SW 1271 (cell line): ENCODE measurements at regions not wholly inside any gene's neighbourhood (a gene's known extent, or its start where the extent isn't known, plus 50 kb on each side); places are given as distances from the start of the nearest gene placed in this dataset.
"Not testable (repeated sequence)": the region's sequence is repeated elsewhere in the genome, so short reads cannot be mapped to it uniquely, and the experiment has no call there.

ENCODE experiments used
- DNase-seq, 2 experiments: peaks; one replicate each; lab custom pipeline; 2025; lab: John Stamatoyannopoulos, UW

DNA sequence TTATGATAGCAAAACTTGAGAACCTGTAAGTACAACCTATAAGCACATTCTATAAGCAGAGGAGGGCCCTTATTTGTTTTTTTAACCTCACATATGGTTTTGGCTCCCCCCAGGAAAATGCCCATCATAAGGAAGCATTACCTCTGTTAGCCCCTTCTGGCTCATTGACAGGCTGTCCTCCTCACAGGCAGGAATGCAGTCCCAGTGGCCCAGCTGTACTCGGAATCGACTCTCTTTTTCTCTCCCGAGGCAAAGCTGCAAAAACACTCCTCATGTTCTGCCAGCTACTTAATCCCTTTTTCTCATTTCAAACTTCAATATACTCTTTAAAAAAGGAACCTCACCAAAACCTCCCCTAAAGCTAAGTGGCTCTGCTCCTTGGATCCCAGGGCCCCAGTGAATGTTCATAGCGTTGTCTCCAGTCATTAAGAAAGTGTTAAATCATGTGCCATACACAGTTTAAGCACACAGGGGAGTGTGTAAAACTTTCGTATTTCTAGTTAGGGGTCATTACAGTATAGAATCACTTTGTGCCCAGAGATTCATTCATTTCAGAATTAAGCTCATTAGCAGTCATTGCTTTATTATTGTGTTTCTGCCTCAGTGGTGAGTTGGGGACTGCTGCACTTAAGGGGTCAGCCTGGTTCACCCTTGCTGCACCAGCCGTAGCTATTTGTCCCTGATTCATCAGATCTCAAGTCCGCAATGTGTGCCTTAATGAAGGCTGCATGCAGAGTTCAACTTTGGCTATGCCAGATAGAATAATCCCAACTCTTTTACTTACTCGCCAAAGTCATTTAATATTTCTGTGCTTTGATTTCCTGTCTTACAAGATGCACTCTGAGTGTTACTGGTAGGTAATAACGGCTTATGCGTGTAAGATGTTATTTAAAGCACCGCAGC, 57.6 kb downstream of the JRKL start:
- DNase-seq, result no peak

DNA sequence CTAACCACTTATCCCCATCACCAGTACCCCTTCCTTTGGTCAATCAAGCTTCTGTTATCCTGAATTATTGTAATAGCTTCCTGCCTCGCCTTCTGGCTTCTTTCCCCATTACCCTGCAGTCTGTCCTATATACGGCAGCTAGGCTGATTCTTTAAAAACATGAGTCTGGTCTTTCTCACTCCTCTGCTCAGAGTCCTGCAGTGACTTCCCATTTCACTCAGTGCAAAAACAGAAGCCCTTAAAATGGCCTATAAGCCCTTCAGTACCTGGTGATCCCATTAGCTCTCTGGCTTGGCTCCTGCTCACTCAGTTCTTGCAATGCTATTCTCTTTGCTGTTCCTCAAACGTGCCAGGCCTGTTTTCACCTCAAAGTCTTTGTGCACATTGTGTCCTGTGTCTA, 58.4 kb downstream of the JRKL start:
- no peak for DNase-seq

DNA sequence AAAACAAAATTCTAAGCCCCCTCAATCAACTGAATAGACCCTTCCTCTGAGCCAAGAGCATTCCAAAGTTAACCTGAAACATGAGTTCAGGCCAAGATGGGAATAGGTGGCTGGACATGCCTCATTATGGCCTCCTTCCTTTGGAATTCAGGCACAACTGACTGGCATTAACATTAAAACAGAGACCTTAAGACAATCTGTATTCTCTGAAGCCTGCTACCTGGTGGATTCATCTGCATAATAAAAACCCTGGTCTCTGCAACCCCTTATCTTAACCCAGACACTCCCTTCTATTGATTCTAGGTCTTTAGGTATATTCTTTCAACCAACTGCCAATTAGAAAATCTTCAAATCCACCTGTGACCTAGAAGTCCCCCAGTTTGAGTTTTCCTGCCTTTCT, 66.3 kb downstream of the JRKL start:
- no peak for DNase-seq

DNA sequence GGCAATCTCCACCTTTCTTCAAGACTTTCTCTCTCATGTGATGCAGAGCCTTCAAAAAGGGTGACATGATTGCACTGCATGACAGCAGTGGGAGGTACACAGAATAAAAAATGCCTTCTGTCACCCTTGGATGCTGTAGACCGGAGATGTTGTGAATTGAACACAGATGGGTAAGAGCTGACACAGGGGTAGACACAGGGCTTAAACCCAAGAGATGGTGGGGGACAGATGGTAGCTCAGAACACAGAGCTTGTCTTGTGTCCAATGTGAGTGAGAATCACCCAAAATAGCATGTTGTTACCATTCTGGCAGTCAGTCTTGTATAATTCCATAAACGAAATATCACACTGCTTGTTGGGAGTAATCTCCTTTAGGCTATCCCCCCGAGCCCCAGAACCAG, 69.9 kb downstream of the JRKL start:
- no peak for DNase-seq

DNA sequence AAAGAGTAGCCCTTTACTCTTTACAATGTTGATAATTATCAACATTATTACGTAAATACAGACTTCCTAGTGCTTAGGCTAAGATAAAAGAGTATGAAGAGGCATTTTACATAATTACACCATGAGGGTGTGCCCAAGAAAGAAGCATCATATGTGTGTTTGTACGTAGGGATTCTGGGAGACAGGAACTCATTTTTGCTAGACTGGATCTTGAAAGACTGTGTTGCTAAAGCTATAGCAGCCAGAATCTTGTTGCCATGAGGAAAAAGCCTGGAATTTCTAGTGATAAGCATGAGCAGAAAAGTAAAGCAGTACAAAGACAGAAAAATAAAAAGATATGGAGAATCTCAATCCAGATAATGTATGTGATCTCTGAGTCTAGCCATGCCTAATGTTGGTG, 72.1 kb downstream of the JRKL start:
- DNase-seq, result no peak

DNA sequence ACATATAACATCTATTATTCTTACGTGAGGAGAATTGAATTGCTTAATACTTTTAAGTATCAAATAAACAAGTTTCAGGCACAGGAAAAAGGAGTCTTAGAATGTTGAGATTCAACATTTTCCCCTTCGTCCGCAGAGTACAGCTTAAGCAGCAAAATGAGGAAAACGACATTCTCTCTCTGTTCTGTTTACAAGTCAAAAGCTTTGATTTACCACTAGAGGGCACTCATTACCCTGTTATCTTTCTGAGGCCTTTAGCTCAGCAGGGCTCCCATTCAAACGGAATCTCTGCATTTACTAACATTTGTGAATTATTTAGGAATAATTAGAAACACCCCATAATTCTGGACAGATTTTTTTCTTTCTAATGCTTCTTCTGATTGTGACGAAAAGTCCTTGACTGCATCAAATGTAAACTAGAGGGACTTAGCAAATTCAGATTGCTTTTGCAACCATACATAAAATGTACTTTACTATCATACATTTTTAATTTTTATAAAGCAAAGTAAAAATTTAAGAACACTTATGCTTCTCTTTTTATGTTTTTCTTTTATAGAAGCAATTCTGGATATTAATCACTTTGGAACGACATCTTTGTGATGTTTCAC, 75.0 kb downstream of the JRKL start:
- peak; percentile 38 to 97 for DNase-seq

DNA sequence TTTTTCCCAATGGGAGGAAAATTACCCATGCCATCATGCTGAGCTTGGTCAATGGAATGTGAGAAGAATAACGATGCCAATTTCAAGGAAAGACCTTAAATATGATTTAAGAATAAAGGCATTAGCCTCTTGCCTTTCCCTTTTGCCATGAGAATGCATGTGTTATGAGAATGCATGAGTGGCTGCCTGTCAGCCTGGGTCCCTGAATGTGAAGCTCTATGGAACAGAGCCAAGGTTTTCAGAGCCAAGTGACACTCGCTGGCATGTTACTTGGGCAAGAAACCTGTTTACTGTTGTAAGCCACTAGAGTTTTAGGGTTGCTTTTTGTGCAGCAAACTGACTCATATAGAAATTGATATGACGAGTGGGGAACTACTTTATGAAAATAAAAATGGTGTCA, 75.7 kb downstream of the JRKL start:
- no peak for DNase-seq

DNA sequence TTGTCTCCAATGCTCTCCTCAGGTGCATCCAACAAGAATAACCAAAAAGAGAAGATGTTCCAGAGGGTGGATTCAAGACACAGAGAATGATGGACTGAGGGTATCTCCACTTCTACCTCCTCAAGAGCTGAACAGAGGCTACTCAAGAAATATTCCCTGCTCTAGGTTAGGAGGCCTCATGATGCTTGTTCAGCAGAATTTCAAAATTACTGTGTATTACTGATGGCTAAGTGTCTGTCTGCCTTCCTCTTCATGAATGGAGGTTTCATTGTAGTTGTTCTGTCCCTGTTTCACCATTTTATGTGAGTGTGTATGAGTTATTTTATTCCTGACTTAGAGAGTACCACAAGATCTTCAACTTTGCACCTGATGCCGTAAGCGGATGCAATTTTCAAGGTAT, 76.8 kb downstream of the JRKL start:
- DNase-seq, result no peak

DNA sequence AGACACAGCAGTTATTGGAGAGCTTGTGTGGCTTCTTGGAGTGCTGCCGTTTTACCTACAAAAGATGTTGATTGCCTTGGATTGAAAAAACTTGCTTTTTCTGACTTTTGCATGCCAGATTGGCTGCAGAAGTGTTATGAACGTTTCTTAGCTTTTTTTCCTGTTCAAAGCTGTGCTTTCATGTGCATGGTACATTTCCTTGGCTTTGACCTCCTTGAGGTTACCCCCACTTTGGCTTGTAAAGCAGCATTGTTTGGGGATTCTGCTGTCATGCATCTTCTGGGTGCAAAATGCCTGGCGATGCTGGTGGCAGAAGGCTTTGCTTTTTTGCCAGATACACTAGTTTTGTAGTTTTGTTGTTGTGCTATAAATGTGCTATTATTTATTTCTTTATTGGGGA, 80.0 kb downstream of the JRKL start:
- no peak for DNase-seq

DNA sequence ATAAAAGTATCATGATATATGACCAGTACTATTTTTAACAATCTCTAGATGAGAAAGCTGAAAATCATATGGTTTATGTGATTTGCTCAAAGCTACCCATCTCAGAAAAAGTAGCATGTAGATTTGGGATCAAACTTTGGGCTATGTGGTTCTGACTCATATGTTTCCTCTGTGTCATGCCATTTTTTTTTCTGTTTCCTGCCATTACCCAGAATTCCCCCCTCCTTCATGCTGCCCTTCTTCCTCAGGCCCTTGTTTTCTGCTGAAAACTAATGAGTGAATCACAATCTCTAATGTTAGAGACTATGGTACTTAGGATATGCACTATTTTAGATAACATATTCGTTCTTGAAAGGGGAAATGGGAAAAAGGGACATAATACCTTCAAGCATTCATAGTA, 80.7 kb downstream of the JRKL start:
- no peak for DNase-seq

DNA sequence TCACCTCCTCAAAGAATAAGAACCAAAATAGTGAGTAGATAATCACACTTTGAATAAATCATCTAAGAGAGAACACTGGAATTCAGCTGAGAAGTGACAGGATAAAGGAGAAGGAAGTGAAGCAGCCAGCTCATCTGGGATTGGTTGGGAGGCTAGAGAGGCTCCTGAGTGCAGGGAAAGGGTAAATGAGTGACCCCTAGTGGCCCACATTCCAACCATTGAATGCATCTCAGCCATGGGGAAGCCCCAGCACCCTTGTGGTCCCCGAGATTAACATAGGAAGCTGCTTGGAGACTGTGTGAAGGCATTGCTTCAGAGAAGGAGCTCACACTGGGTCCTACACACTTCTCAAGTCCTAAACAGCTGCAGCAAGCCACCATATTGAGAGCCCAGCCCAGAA, 82.3 kb downstream of the JRKL start:
- no peak for DNase-seq

DNA sequence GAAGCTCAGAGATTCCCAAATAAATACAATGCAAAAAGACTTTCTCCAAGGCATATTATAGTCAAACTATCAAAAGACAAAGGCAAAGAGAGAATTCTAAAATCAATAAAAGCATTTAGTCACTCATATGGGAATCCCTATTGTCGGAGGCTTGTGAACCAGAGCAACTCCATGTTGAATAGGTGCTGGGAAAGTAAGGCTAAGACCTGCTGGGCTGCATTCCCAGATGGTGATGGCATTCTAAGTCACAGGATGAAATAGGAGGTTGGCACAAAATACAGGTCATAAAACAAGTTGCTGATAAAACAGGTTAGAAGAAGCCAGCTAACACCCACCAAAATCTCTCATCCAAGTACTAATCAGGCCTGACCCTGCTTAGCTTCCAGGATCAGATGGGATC, 84.5 kb downstream of the JRKL start:
- DNase-seq, result no peak

DNA sequence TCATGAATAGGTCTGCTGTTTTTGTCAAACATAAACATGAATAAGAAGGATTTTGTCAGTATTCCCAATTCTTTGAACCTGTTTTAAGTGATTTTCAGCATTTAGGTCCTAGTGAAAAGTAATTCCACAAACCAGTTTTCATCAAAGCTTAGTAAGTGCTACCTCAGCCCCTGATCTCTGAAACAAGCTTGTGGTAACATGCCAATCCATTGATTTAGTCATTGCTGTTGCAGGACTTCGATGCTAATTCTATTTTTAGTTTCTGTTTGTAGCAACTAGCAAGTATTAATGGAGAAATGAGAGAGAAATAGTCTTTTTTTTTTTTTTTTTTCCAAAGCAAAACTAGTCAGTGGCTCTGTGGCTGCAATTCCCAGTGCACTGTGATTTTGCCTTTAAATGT, 91.4 kb downstream of the JRKL start:
- no peak for DNase-seq

DNA sequence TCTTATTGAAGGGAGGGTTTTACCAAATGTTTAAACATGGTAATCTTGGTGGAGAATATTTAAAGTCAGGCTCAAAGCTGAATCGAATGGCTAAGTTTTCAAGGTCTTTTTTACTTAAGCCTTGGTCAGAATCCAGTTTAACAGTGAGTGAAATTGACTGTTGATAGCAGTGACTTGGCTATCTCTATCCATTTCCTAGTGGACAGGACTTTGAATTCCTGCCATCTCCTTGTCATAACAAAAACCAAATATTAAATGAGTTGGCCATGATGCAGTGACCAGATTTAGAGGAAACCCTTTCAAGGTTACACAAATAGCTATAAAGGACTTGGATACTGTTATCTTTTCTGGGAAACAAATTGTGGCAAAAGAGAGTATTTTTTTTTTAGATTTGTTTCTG, 92.0 kb downstream of the JRKL start:
- DNase-seq, result no peak

DNA sequence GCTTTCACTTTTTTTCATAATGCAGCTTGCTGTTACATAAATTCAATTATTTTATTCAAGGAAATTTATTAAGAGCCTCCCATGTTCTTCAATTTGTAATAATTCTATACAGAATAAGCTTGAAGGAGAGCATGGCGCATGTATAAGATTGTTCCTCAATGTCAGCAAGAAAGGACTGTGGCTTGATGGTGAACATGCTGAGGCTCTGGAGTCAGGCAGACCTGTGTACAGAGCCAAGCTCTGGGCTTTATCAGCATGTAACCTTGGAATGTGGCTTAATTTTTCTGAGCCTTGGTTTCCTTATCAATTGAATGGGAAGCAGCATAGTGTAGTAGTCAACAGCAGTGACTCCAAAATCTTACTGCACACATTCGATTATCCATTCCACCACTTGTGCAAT, 92.4 kb downstream of the JRKL start:
- DNase-seq, result no peak

DNA sequence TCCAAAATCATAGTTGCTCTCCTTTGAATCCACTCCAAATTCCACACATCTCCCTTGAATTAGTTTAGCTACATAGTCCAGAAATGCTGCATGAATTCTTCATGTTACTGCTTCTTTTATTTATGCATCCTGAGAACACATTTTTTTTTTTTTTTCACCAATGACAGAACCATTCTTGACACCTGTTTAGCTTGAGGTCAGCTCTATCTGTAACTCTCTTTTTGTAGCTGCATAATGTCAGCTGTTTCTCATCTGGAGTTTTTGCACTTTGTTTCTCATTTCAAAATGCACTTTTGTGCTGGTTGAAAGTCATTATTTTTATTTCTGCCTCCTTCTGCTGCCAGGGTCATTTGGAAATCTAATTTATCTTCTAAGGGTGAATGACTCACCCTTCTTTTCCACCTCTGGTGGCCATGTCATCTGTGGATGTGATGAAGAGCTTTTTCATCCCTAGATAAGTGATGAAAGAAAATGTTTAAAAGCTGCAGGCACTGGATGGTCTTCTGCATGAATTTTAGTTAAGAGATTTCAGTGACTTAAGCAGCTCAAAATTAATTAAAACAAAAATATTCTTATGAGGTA, 93.7 kb downstream of the JRKL start:
- DNase-seq, result no peak

DNA sequence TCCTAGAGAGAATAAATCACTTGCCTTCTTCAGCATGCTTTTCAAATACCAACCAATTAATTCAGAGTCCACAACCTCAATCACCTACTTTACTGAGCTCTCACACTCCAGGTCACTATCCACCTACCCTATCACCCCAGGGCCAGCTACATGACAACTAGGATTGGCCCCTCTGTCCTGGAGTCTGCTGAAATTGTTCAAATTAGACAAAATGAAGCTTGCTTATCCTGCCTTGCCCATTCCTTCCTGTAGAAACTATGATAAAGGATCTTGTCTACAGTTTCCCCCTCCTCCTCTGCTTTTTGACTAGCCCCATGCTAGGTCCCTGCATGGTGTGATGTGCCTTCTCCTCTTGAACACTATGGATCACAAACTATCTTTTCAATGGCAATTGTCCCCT, 94.5 kb downstream of the JRKL start:
- DNase-seq, result no peak

DNA sequence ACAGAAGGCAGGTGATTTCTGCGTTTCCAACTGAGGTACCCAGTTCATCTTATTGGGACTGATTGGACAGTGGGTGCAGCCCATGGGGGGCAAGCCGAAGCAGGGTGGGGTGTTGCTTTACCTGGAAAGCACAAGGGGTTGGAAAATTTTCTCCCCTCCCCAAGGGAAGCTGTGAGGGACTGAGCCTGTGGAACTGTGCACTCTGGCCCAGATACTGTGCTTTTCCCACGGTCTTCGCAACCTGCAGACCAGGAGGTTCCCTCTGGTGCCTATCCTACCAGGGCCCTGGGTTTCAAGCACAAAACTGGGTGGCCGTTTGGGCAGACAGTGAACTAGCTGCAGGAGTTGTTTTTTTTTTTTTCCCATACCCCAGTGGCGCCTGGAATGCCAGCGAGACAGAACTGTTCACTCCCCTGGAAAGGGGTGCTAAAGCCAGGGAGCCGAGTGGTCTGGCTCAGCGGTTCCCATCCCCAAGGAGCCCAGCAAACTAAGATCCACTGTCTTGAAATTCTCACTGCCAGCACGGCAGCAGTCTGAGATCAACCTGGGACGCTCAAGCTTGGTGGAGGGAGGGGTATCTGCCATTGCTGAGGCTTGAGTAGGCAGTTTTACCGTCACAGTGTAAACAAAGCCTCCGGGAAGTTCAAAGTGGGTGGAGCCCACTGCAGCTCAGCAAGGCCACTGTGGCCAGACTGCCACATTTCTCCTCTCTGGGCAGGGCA, 97.2 kb downstream of the JRKL start:
- no peak for DNase-seq

DNA sequence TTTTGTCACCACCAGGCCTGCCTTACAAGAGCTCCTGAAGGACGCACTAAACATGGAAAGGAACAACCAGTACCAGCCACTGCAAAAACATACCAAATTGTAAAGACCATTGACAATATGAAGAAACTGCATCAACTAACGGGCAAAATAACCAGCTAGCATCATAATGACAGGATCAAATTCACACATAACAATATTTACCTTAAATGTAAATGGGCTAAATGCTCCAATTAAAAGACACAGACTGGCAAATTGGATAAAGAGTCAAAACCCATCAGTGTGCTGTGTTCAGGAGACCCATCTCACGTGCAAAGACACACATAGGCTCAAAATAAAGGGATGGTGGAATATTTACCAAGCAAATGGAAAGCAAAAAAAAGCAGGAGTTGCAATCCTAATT, 99.1 kb downstream of the JRKL start:
- not testable (repeated sequence) for DNase-seq

DNA sequence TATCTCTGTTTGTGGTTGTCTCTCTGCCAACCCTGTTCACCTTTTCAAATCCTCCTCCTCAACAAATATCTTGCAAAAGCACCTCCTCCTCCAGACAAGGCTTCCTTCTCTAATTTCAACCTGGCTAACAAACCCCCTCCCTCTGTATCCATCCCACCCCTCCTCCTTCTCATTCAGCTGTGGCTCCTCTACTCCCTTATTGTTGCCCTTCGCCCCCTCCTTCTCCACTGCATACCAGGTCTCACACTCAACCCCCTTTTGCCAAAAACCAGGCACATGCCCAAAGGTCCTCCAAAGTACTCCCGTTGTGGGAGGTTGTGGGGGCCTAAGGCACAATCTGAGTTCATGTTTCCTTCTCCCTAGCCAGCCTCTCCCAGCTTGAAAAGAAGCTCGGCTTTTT, 110.6 kb downstream of the JRKL start:
- DNase-seq, result no peak

DNA sequence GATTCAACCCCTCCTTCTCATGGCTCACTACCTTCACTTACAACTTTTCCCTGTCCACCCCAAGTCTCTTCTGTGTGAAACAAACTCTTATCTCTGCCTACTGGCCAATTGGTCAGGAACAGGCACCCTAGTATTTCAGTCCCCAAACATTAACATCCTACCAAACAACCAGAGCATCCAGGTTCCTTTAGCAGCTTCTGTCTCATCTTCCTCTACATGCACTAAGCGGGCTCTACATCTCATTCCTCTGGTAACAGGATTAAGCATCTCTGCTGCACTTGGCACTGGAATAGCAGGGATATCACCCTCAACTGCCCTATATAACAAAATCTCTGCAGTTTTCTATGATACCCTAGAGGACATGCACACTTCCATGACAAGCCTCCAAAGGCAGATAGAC, 116.2 kb downstream of the JRKL start:
- DNase-seq, result no peak

DNA sequence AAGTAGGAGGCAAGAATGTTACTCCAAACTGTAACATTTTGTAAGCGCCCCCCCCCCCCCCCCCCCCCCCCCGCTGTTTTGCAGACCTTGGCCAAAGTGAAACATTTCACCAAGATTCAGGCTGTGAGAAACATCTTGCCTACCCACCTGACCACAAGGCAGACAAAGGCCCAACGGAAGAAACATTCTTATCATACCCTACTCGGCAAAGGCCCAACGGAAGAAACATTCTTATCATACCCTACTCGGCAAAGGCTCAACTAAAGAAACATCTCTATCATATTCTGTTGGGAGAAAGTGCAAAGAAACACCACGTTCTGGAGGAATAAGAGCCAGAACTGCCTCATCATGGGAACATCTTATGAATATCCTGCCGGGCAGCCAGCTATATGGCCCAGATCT, 117.1 kb downstream of the JRKL start:
- DNase-seq, result no peak

DNA sequence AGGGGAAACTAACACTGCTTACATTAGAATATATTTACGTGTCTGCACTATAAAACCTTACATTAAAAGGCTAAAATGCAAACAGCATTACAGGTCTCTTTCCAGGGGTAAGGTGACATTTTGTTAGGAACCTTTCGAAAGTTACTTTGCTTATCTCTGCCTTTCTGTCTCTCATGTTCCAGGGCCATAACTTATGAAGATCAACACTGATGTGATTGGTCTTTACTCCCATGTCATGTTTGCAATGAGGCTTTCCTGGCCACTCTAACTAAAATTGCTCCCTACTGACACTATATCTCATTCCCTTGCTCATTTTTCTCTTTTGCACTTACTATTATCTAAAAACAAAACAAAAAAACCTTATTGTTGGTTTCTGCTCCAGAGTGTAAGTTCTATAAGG, 119.0 kb downstream of the JRKL start:
- DNase-seq, result no peak
